ENCODE measurements at regions not wholly inside any gene's neighbourhood (a gene's known extent, or its start where the extent isn't known, plus 50 kb on each side); places are given as distances from the start of the nearest gene placed in this dataset.

DNA sequence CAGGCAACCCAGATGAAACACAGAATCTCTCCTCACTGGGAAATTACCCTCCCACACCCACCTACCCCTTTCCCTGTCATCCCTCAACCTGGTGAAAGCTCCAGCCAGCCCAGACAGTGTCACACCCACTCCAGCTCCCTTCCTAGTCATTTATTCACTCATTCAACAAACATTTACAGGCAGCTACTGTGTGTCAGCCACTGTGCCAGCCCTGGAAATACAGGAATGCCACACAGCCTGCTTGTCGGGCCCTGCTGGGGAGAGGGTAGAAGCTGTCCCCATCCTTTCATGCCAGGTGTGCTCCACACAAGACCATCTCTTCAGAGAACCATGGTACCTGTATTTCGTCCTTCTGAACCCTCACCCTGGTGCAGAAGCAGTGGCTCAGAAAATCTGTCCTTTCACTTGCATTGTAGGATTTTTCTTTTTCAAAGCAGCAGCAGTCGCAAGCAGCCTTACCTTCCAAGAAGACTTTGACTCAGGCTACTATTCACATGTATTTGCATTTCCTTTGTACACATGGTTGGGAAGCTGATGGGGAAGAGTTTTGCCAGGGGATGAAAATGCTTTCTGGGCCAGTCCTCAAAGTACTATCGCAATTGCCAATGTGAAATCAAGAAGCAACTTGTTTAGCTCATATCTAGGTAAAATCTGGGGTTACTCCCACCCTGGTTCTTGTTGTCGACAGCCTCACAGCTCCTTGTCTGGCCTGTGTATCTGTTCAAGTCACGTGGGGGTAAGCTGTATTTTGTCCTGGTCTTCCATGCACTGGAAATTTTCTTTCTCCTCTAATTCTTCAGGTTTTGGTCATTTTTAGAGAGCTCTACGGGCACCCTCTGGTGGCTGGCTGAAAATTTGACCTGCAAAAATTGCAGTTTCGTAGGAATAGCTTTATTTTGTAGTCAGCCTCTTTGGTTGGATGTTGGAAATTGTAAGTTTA is 147.4 kb upstream of the EGLN3 start (continued):
- TF ChIP-seq TARDBP (CRISPR knock-in tag; IDR thresholded peaks at IDR 0.05) (no peak), MAFK (conservative IDR thresholded peaks at IDR 0.05 in 1 of 2, IDR thresholded peaks at IDR 0.05 in 1 of 2; ENCODE audit: low read length in 2 of 2) (no peak), RBFOX2 (IDR thresholded peaks at IDR 0.05; ENCODE audit: low read depth, low read length) (no peak), PRPF4 (IDR thresholded peaks at IDR 0.05; ENCODE audit: low read depth, low read length, poor library complexity, severe bottlenecking) (no peak), CBX5 (CRISPR knock-in tag; IDR thresholded peaks at IDR 0.05; ENCODE audit: borderline replicate concordance) (no peak), ZNF326 (CRISPR knock-in tag; IDR thresholded peaks at IDR 0.05; ENCODE audit: borderline replicate concordance) (no peak), ZNF883 (CRISPR knock-in tag; IDR thresholded peaks at IDR 0.05; ENCODE audit: not compliant biosample characterization) (no peak), ZSCAN22 (CRISPR knock-in tag; IDR thresholded peaks at IDR 0.05) (peak; percentile 29; the same call in 1 of the 2 replicates), ZNF800 (CRISPR knock-in tag; IDR thresholded peaks at IDR 0.05) (peak; percentile 60; the same call in 1 of the 2 replicates), ZBTB38 (CRISPR knock-in tag; IDR thresholded peaks at IDR 0.05) (no peak), ZNF34 (CRISPR knock-in tag; IDR thresholded peaks at IDR 0.05; ENCODE audit: borderline replicate concordance) (no peak), ZFP36 (IDR thresholded peaks at IDR 0.05; ENCODE audit: borderline replicate concordance, low read depth, low read length, partially characterized antibody) (no peak), PCBP2 (optimal IDR thresholded peaks at IDR 0.05; ENCODE audit: low read depth, low read length, poor library complexity, severe bottlenecking) (peak; percentile 43), TBX3 (IDR thresholded peaks at IDR 0.05; ENCODE audit: borderline replicate concordance) (no peak), GATA4 (IDR thresholded peaks at IDR 0.05; ENCODE audit: borderline replicate concordance, low read depth) (0 out of 2 replicates have a peak, but pooled peaks have one; percentile 11), HNRNPH1 (optimal IDR thresholded peaks at IDR 0.05; ENCODE audit: low read depth, low read length) (no peak), FIP1L1 (IDR thresholded peaks at IDR 0.05; ENCODE audit: borderline replicate concordance, insufficient read depth, low read depth, low read length) (no peak), MIXL1 (CRISPR knock-in tag; IDR thresholded peaks at IDR 0.05) (0 out of 2 replicates have a peak, but pooled peaks have one; percentile 46), SALL1 (CRISPR knock-in tag; IDR thresholded peaks at IDR 0.05) (no peak; the same call in 1 of the 2 replicates), STAT5B (CRISPR knock-in tag; IDR thresholded peaks at IDR 0.05) (no peak), ZFYVE20 (CRISPR knock-in tag; IDR thresholded peaks at IDR 0.05; ENCODE audit: borderline replicate concordance, low read depth) (no peak), ZNF503 (CRISPR knock-in tag; IDR thresholded peaks at IDR 0.05) (no peak), SSRP1 (CRISPR knock-in tag; IDR thresholded peaks at IDR 0.05) (no peak), ZNF543 (CRISPR knock-in tag; IDR thresholded peaks at IDR 0.05) (no peak; the same call in 1 of the 2 replicates)
- TF ChIP-seq, protein P1, sequence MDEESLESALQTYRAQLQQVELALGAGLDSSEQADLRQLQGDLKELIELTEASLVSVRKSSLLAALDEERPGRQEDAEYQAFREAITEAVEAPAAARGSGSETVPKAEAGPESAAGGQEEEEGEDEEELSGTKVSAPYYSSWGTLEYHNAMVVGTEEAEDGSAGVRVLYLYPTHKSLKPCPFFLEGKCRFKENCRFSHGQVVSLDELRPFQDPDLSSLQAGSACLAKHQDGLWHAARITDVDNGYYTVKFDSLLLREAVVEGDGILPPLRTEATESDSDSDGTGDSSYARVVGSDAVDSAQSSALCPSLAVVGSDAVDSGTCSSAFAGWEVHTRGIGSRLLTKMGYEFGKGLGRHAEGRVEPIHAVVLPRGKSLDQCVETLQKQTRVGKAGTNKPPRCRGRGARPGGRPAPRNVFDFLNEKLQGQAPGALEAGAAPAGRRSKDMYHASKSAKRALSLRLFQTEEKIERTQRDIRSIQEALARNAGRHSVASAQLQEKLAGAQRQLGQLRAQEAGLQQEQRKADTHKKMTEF (CRISPR knock-in tag; IDR thresholded peaks at IDR 0.05) = peak; percentile 62; the same call in 1 of the 2 replicates

All from HepG2 (cell line).